ENCODE measurements at regions not wholly inside any gene's neighbourhood (a gene's known extent, or its start where the extent isn't known, plus 50 kb on each side); places are given as distances from the start of the nearest gene placed in this dataset.

- Mint-ChIP-seq H3K4me1 (no peaks in the 10 kb centered on the region), H3K27me3 (no peaks in the 10 kb centered on the region), H3K27ac (ENCODE audit: low read depth) (no peak overlapping the region)
Observed at GRCh38 chr13:67990868-67991267, 760.7 kb upstream of the PCDH9 start.

DNA sequence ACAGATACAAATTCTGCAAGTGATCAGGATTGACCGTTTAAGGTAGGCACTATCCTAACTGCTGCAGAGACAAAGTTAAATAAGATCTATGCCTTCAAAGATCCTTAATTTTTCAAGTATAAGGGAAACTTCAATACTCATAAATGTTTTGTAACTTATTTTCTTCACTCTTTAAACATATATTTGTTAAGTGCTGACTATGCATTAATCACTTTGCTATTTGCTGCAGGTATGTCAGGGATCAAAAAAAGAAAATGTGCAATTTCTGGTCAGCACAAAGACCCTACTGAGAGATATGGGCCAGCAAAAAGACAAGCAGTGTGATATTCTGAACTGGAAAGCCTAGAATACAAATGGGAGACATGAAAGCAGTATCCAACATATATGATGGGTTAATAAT is 756.1 kb upstream of the PCDH9 start:
- no peak overlapping the region for H3K4me3 Mint-ChIP-seq

More at GRCh38 chr13:67990868-67991267, 760.7 kb upstream of the PCDH9 start:
- ATAC-seq (replicated peaks; ENCODE audit: extremely low read depth, poor library complexity, severe bottlenecking), result no peak
- H3K9me3 Mint-ChIP-seq, result peaks cover 27% of the 10 kb centered on the region
- no peaks in the 10 kb centered on the region for H3K36me3 Mint-ChIP-seq (ENCODE audit: insufficient read depth)
- H3K4me3 Mint-ChIP-seq, result no peak overlapping the region
- no peak for DNase-seq (ENCODE audit: low spot score in 2 of 2)

GRCh38 chr13:67977066-67977465 is 746.9 kb upstream of the PCDH9 start:
- DNase-seq (ENCODE audit: low spot score in 2 of 2), result no peak

More for the DNA sequence above, 756.1 kb upstream of the PCDH9 start:
- H3K36me3 Mint-ChIP-seq (ENCODE audit: insufficient read depth), result no peaks in the 10 kb centered on the region
- DNase-seq (ENCODE audit: low spot score in 2 of 2) (no peak), ATAC-seq (replicated peaks; ENCODE audit: extremely low read depth, poor library complexity, severe bottlenecking) (no peak)
- H3K9me3 Mint-ChIP-seq, result peaks cover 30% of the 10 kb centered on the region
- no peaks in the 10 kb centered on the region for H3K4me1 Mint-ChIP-seq
- H3K27ac Mint-ChIP-seq (ENCODE audit: low read depth), result no peak overlapping the region
- H3K27me3 Mint-ChIP-seq, result no peaks in the 10 kb centered on the region

DNA sequence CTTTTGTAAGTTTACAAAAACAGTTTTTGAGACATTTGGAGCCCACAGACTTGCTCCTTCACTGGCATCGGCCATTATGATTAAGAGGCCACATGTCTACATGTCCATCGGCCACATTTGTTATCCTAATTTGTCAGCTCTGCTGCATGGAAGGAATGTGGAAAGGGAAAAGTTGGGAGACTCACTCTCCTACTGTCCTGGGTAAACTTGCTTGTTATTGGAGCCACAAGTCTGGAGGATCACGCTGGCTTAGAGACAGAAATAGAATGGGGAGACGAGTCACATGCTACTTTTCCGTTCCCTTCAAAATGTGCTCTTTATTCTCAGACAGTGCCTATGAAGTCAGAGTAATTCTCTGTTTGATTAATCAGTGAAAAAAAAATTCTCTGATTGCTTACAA is 741.2 kb upstream of the PCDH9 start:
- Mint-ChIP-seq H3K9me3 (peaks cover 13% of the 10 kb centered on the region), H3K4me3 (no peak overlapping the region), H3K27me3 (no peaks in the 10 kb centered on the region), H3K36me3 (ENCODE audit: insufficient read depth) (no peaks in the 10 kb centered on the region), H3K27ac (ENCODE audit: low read depth) (no peak overlapping the region), H3K4me1 (no peaks in the 10 kb centered on the region)
- DNase-seq (ENCODE audit: low spot score in 2 of 2) (no peak), ATAC-seq (replicated peaks; ENCODE audit: extremely low read depth, poor library complexity, severe bottlenecking) (no peak)

More at GRCh38 chr13:67977066-67977465, 746.9 kb upstream of the PCDH9 start:
- Mint-ChIP-seq H3K9me3 (peaks cover 11% of the 10 kb centered on the region), H3K4me3 (no peak overlapping the region), H3K4me1 (no peaks in the 10 kb centered on the region), H3K27ac (ENCODE audit: low read depth) (no peak overlapping the region), H3K27me3 (no peaks in the 10 kb centered on the region), H3K36me3 (ENCODE audit: insufficient read depth) (no peaks in the 10 kb centered on the region)
- no peak for ATAC-seq (replicated peaks; ENCODE audit: extremely low read depth, poor library complexity, severe bottlenecking)

DNA sequence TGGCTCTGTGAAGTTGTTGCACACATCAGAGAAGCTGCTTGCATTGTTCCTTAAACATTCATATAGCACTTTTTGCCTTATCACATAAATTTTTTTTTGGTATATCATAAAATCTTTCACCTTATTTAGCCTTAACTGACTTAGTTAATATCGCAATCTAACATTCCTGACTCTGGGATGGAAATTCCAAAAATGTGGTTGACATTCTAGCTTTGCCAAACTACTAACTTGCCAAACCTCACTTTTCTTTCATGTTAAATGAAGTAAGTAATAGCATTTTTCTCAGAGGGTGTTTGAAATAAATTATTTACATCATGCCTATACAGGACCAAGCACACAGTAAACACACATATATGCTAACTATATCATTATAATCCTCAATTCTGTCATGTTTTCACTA is 736.9 kb upstream of the PCDH9 start:
- ATAC-seq (replicated peaks; ENCODE audit: extremely low read depth, poor library complexity, severe bottlenecking) (no peak), DNase-seq (ENCODE audit: low spot score in 2 of 2) (no peak)
- Mint-ChIP-seq H3K27me3 (no peaks in the 10 kb centered on the region), H3K4me3 (no peak overlapping the region), H3K9me3 (peaks cover 16% of the 10 kb centered on the region), H3K4me1 (no peaks in the 10 kb centered on the region), H3K27ac (ENCODE audit: low read depth) (no peak overlapping the region), H3K36me3 (ENCODE audit: insufficient read depth) (no peaks in the 10 kb centered on the region)

GRCh38 chr13:67966065-67966464 is 735.9 kb upstream of the PCDH9 start:
- Mint-ChIP-seq H3K36me3 (ENCODE audit: insufficient read depth) (no peaks in the 10 kb centered on the region), H3K4me3 (no peak overlapping the region), H3K27me3 (no peaks in the 10 kb centered on the region), H3K9me3 (peaks cover 16% of the 10 kb centered on the region), H3K27ac (ENCODE audit: low read depth) (no peak overlapping the region), H3K4me1 (no peaks in the 10 kb centered on the region)
- ATAC-seq (replicated peaks; ENCODE audit: extremely low read depth, poor library complexity, severe bottlenecking), result no peak
- DNase-seq (ENCODE audit: low spot score in 2 of 2), result no peak

DNA sequence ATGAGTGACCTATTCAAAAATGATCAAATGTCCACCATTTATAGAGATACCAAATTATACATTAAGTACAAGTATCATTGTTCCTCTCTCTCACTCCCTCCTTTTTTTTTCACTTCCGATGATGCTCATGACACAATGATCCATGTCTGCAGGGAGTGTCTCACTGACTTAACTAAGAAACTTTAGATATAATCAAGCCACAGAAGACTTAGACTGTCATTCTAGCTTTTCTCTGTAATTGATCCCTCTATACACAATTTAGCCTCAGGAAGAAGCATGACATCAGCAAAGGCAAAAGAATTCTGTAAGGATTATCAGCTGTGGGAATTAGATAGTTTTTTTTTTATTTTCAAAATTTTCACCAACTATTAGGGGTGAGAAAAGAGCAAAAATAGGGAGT is 734.9 kb upstream of the PCDH9 start:
- DNase-seq (ENCODE audit: low spot score in 2 of 2) (no peak), ATAC-seq (replicated peaks; ENCODE audit: extremely low read depth, poor library complexity, severe bottlenecking) (no peak)
- H3K9me3 Mint-ChIP-seq, result peaks cover 16% of the 10 kb centered on the region
- no peaks in the 10 kb centered on the region for H3K36me3 Mint-ChIP-seq (ENCODE audit: insufficient read depth)
- H3K27me3 Mint-ChIP-seq, result no peaks in the 10 kb centered on the region
- no peak overlapping the region for H3K4me3 Mint-ChIP-seq
- no peaks in the 10 kb centered on the region for H3K4me1 Mint-ChIP-seq
- H3K27ac Mint-ChIP-seq (ENCODE audit: low read depth), result no peak overlapping the region

- DNase-seq (ENCODE audit: low spot score in 2 of 2) (no peak), ATAC-seq (replicated peaks; ENCODE audit: extremely low read depth, poor library complexity, severe bottlenecking) (no peak)
- Mint-ChIP-seq H3K4me3 (no peak overlapping the region), H3K27ac (ENCODE audit: low read depth) (no peak overlapping the region), H3K9me3 (peaks cover 16% of the 10 kb centered on the region), H3K27me3 (no peaks in the 10 kb centered on the region), H3K36me3 (ENCODE audit: insufficient read depth) (no peaks in the 10 kb centered on the region), H3K4me1 (no peaks in the 10 kb centered on the region)
Observed at GRCh38 chr13:67964091-67964490, 734.0 kb upstream of the PCDH9 start.

- H3K9me3 Mint-ChIP-seq, result peaks cover 16% of the 10 kb centered on the region
- DNase-seq (ENCODE audit: low spot score in 2 of 2) (no peak), ATAC-seq (replicated peaks; ENCODE audit: extremely low read depth, poor library complexity, severe bottlenecking) (no peak)
- no peaks in the 10 kb centered on the region for H3K27me3 Mint-ChIP-seq
- H3K36me3 Mint-ChIP-seq (ENCODE audit: insufficient read depth), result no peaks in the 10 kb centered on the region
- no peak overlapping the region for H3K27ac Mint-ChIP-seq (ENCODE audit: low read depth)
- H3K4me3 Mint-ChIP-seq, result no peak overlapping the region
- no peaks in the 10 kb centered on the region for H3K4me1 Mint-ChIP-seq
Observed at GRCh38 chr13:67961331-67961730, 731.2 kb upstream of the PCDH9 start.

DNA sequence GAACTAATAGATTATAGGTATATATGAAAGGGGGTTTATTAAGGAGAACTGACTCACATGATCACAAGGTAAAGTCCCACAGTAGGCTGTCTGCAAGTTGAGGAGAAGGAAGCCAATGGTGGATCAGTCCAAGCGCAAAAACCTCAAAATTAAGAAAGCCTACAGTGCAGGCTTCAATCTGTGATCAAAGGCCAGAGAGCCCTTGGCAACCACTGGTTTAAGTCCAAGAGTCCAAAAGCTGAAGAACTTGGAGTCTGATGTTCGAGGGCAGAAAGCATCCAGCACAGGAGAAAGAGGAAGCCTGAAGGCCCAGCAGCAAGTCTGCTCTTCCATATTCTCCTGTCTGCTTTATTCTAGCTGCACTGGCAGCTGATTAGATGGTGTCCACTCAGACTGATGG is 721.3 kb upstream of the PCDH9 start:
- ATAC-seq (replicated peaks; ENCODE audit: extremely low read depth, poor library complexity, severe bottlenecking) (no peak), DNase-seq (ENCODE audit: low spot score in 2 of 2) (no peak)
- Mint-ChIP-seq H3K4me1 (no peaks in the 10 kb centered on the region), H3K36me3 (ENCODE audit: insufficient read depth) (peaks cover 2% of the 10 kb centered on the region), H3K9me3 (peaks cover 8% of the 10 kb centered on the region), H3K27me3 (no peaks in the 10 kb centered on the region), H3K27ac (ENCODE audit: low read depth) (no peak overlapping the region), H3K4me3 (no peak overlapping the region)

- Mint-ChIP-seq H3K36me3 (ENCODE audit: insufficient read depth) (peaks cover 2% of the 10 kb centered on the region), H3K27ac (ENCODE audit: low read depth) (no peak overlapping the region), H3K4me1 (no peaks in the 10 kb centered on the region), H3K27me3 (no peaks in the 10 kb centered on the region), H3K9me3 (no peaks in the 10 kb centered on the region), H3K4me3 (no peak overlapping the region)
- ATAC-seq (replicated peaks; ENCODE audit: extremely low read depth, poor library complexity, severe bottlenecking), result no peak
- no peak for DNase-seq (ENCODE audit: low spot score in 2 of 2)
Observed at GRCh38 chr13:67950603-67951002, 720.5 kb upstream of the PCDH9 start.

DNA sequence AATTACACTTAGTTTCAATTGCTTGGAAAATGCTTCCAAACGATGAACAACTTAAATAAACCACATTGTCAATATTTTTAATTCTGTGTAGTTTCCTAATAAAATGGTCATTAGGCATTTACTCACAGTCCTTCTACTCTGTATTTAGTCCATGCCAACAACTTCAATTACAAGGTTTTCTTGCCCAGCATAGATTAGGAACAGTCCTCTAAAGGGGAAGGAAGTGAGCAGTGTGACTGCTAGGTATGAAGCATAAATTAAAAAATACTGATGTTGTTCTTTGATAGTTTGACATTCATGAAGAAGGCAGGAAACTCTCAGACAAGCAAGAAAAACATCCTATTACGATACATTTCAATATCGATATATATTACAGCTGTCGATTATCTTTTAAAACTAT is 716.0 kb upstream of the PCDH9 start:
- H3K4me3 Mint-ChIP-seq, result no peak overlapping the region
- ATAC-seq (replicated peaks; ENCODE audit: extremely low read depth, poor library complexity, severe bottlenecking), result no peak
- no peak for DNase-seq (ENCODE audit: low spot score in 2 of 2)
- no peaks in the 10 kb centered on the region for H3K27me3 Mint-ChIP-seq
- no peaks in the 10 kb centered on the region for H3K4me1 Mint-ChIP-seq
- H3K9me3 Mint-ChIP-seq, result peaks cover 6% of the 10 kb centered on the region
- H3K27ac Mint-ChIP-seq (ENCODE audit: low read depth), result no peak overlapping the region
- H3K36me3 Mint-ChIP-seq (ENCODE audit: insufficient read depth), result no peaks in the 10 kb centered on the region

GRCh38 chr13:67943116-67943515 is 713.0 kb upstream of the PCDH9 start:
- H3K27me3 Mint-ChIP-seq, result no peaks in the 10 kb centered on the region
- H3K36me3 Mint-ChIP-seq (ENCODE audit: insufficient read depth), result no peaks in the 10 kb centered on the region
- ATAC-seq (replicated peaks; ENCODE audit: extremely low read depth, poor library complexity, severe bottlenecking) (no peak), DNase-seq (ENCODE audit: low spot score in 2 of 2) (no peak)
- H3K4me1 Mint-ChIP-seq, result no peaks in the 10 kb centered on the region
- no peak overlapping the region for H3K4me3 Mint-ChIP-seq
- no peak overlapping the region for H3K27ac Mint-ChIP-seq (ENCODE audit: low read depth)
- H3K9me3 Mint-ChIP-seq, result peaks cover 13% of the 10 kb centered on the region

DNA sequence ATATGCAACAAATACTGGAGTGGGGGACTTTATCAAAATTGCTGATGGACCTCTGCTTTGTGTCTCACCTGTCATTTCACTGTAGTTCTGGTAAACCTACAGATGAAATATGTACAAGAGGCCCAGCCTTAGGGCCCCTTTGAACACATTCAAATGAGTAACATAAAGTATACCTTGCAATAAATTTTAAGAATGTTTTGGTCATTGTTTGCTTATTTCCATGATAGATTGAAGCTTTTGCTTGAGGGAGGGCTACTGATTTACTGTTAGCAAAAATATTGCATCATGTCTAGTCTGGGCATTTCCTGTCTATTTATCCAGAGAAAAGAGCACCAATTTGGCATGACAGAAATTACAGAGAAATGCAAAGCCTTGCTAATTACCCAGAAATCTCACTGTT is 705.5 kb upstream of the PCDH9 start:
- ATAC-seq (replicated peaks; ENCODE audit: extremely low read depth, poor library complexity, severe bottlenecking), result no peak
- no peak overlapping the region for H3K4me3 Mint-ChIP-seq
- no peaks in the 10 kb centered on the region for H3K27me3 Mint-ChIP-seq
- H3K9me3 Mint-ChIP-seq, result peaks cover 21% of the 10 kb centered on the region
- no peak for DNase-seq (ENCODE audit: low spot score in 2 of 2)
- no peak overlapping the region for H3K27ac Mint-ChIP-seq (ENCODE audit: low read depth)
- no peaks in the 10 kb centered on the region for H3K36me3 Mint-ChIP-seq (ENCODE audit: insufficient read depth)
- H3K4me1 Mint-ChIP-seq, result no peaks in the 10 kb centered on the region
